ENCODE measurements at regions not wholly inside any gene's neighbourhood (a gene's known extent, or its start where the extent isn't known, plus 50 kb on each side); places are given as distances from the start of the nearest gene placed in this dataset.

DNA sequence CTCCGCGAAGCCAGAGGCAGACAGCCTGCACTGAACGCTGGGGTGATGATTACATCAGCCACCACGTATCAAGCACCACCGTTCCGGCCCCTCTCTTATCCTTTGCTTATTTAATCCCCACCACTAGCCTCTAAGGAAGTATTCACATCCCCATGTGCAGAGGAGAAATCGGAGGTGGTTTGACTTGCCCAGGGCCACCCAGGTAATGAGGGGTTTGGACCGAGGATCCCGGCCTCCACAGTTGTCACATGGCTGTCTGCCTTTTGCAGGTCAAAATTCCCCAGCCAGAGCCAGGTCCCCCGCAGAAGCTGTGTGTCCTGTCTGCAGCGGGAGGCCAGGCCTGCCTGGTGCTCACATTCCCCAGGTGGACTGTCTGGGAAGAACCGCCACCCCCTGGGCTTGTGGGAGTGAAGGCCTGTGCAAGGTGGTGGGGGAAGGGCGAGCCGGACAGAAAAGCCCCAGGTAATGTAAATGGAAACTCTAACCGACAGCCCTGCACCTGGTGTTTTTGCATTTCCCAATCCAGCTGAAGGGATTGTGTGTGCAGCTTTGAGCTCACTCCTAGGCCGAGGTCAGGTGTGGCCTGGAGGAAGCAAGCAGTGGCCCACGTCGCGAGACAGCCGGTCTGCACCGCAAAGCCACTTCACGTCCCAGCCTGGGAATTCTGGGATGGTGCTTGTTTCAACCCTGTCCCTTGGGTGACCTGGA is 108.5 kb upstream of the ID2 start:
- H4K20me1 ChIP-seq (ENCODE audit: insufficient read depth, low read depth, low read length): no peaks in the 10 kb centered on the region
- no peaks in the 10 kb centered on the region for H3K9me2 ChIP-seq (replicated peaks; ENCODE audit: insufficient read depth, low read length)
- no peaks in the 10 kb centered on the region; the same call in 1 of the 2 replicates for H3K27me3 ChIP-seq (ENCODE audit: low read length)
- no peak overlapping the region for H3K9ac ChIP-seq (ENCODE audit: low read length)
- H3K36me3 ChIP-seq (ENCODE audit: insufficient read depth, low read length): no peaks in the 10 kb centered on the region
- H3K27ac ChIP-seq (ENCODE audit: low read length): no peak overlapping the region
- H3K4me1 ChIP-seq (ENCODE audit: low read length): peaks cover 75% of the 10 kb centered on the region
- DNase-seq: no peak
- H3K4me2 ChIP-seq (ENCODE audit: low read depth, low read length, poor library complexity, severe bottlenecking): peak overlapping the region; percentile 34
- H3K4me3 ChIP-seq (ENCODE audit: low read length): no peak overlapping the region
- no peak overlapping the region for H2AFZ ChIP-seq (ENCODE audit: low read length)
- H3K9me3 ChIP-seq (ENCODE audit: low read length): no peaks in the 10 kb centered on the region
- no peaks in the 10 kb centered on the region for H3K79me2 ChIP-seq (ENCODE audit: low read length)

DNA sequence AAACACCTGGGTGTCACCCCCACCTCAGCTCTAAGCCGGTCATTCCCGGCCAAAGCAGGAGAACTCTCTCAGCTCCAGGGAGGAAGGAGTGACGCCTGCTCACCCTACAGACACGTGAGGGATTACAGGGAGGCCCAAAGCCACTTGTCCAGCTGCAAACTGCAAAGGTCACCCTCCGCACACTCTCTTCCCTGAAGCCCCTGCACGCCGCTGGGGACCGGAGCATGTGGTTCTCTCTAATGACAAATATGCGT is 108.0 kb upstream of the ID2 start:
- no peaks in the 10 kb centered on the region for H3K9me2 ChIP-seq (replicated peaks; ENCODE audit: insufficient read depth, low read length)
- DNase-seq: no peak
- no peaks in the 10 kb centered on the region for H3K36me3 ChIP-seq (ENCODE audit: insufficient read depth, low read length)
- H3K4me2 ChIP-seq (ENCODE audit: low read depth, low read length, poor library complexity, severe bottlenecking): peak overlapping the region; percentile 34
- no peaks in the 10 kb centered on the region for H4K20me1 ChIP-seq (ENCODE audit: insufficient read depth, low read depth, low read length)
- no peak overlapping the region; the same call in 1 of the 2 replicates for H3K4me3 ChIP-seq (ENCODE audit: low read length)
- H3K79me2 ChIP-seq (ENCODE audit: low read length): no peaks in the 10 kb centered on the region
- H3K27me3 ChIP-seq (ENCODE audit: low read length): no peaks in the 10 kb centered on the region; the same call in 1 of the 2 replicates
- H3K4me1 ChIP-seq (ENCODE audit: low read length): peaks cover 80% of the 10 kb centered on the region
- no peaks in the 10 kb centered on the region for H3K9me3 ChIP-seq (ENCODE audit: low read length)
- H3K27ac ChIP-seq (ENCODE audit: low read length): no peak overlapping the region
- H2AFZ ChIP-seq (ENCODE audit: low read length): no peak overlapping the region
- peak overlapping the region; percentile 36 for H3K9ac ChIP-seq (ENCODE audit: low read length)

DNA sequence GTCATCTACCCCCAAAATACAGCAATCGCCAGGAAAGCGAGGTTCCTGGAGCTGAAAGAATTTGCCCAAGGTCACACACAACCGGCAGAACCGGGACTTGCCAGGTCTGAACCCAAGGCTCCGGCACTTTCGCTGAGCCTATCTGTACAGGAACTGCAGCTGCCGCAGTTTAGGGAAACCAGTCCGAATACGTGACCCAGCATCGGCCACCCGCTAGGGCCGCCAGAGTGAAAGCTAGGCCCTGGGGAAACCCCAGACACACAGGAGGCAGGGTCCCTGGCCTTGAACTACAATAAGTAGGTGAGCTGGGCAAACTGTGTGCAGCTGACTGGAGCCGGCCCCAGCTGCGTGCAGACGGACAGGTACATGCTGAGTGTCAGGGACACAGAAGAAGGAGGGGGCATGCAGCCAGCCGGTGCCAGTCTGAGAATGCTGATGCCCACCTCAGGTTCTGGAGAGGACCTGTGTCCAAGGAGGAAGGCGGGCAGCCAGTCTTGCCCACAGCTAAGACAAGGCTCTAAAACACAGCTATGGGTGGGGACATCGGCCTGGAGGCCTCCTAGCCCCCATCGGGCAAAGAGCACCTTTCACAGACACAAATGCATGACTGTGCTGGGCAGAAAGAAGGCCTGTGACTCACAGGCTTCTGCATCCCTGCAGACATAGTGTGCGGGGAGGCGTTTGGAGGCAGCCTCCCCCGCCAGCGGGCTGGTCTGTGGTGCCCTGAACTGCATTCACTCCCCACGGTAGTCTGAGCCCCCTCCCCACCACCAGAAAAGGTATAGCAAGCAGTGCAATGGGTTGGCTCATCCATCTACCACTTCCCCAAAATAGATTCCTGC is 107.4 kb upstream of the ID2 start:
- H3K27ac ChIP-seq (ENCODE audit: low read length): no peak overlapping the region
- H3K36me3 ChIP-seq (ENCODE audit: insufficient read depth, low read length): no peaks in the 10 kb centered on the region
- no peaks in the 10 kb centered on the region for H3K9me3 ChIP-seq (ENCODE audit: low read length)
- H3K4me3 ChIP-seq (ENCODE audit: low read length): no peak overlapping the region; the same call in 1 of the 2 replicates
- H3K27me3 ChIP-seq (ENCODE audit: low read length): no peaks in the 10 kb centered on the region; the same call in 1 of the 2 replicates
- no peaks in the 10 kb centered on the region for H3K79me2 ChIP-seq (ENCODE audit: low read length)
- DNase-seq: peak; percentile 46
- H3K4me1 ChIP-seq (ENCODE audit: low read length): peaks cover 80% of the 10 kb centered on the region
- peak overlapping the region; percentile 36 for H3K9ac ChIP-seq (ENCODE audit: low read length)
- no peaks in the 10 kb centered on the region for H4K20me1 ChIP-seq (ENCODE audit: insufficient read depth, low read depth, low read length)
- no peaks in the 10 kb centered on the region for H3K9me2 ChIP-seq (replicated peaks; ENCODE audit: insufficient read depth, low read length)
- peak overlapping the region; percentile 34 for H3K4me2 ChIP-seq (ENCODE audit: low read depth, low read length, poor library complexity, severe bottlenecking)
- no peak overlapping the region for H2AFZ ChIP-seq (ENCODE audit: low read length)

DNA sequence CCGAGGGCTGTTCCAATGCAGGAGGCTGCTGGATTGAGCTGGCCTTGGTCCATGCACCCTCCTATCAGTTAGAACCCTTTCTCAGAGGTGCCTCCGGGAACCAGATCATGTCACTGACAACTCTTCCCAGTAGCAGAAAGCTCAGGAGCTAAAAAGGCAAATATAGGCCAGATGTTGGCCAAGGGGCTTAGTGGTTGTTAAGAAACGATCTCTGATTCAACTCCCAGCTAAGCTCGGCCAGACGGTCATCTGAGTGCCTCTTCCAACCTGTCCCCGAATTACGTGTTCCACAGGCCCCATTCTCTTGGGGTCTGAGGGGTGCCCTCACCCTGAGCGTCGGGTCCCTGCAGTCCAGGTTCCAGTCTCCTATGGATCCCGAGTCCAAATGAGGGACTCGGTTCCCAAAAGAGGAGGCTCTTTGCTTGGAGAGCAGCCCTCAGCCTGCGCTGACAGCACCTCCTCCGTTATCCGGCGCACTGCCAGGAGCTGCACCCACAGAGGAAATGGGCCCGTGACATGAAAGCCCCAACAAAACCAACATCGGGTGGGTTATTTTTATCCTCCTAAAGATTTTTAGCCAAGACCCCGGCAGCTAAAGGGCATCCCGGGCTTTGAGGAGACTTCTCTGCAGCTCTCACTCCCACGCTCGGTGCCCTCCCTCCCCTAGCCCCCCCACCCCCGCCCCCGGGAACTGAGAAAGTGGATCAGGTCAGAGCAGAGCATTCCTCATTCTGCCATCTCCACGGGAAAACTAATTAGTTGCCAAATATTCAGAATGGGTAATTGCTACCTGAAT is 106.6 kb upstream of the ID2 start:
- Histone ChIP-seq H3K9me2 (replicated peaks; ENCODE audit: insufficient read depth, low read length) (no peaks in the 10 kb centered on the region), H3K27ac (ENCODE audit: low read length) (no peak overlapping the region), H4K20me1 (ENCODE audit: insufficient read depth, low read depth, low read length) (no peaks in the 10 kb centered on the region), H3K9ac (ENCODE audit: low read length) (peak overlapping the region; percentile 36; the same call in 1 of the 2 replicates), H3K27me3 (ENCODE audit: low read length) (no peaks in the 10 kb centered on the region; the same call in 1 of the 2 replicates), H3K4me2 (ENCODE audit: low read depth, low read length, poor library complexity, severe bottlenecking) (peak overlapping the region; percentile 34), H2AFZ (ENCODE audit: low read length) (no peak overlapping the region; the same call in 1 of the 2 replicates), H3K79me2 (ENCODE audit: low read length) (no peaks in the 10 kb centered on the region), H3K4me1 (ENCODE audit: low read length) (peaks cover 81% of the 10 kb centered on the region), H3K9me3 (ENCODE audit: low read length) (no peaks in the 10 kb centered on the region), H3K36me3 (ENCODE audit: insufficient read depth, low read length) (no peaks in the 10 kb centered on the region), H3K4me3 (ENCODE audit: low read length) (no peak overlapping the region)
- DNase-seq: no peak

GRCh38 chr2:8575834-8576423 is 105.9 kb upstream of the ID2 start:
- Histone ChIP-seq H3K9me2 (replicated peaks; ENCODE audit: insufficient read depth, low read length) (no peaks in the 10 kb centered on the region), H2AFZ (ENCODE audit: low read length) (no peak overlapping the region), H3K27ac (ENCODE audit: low read length) (no peak overlapping the region), H3K36me3 (ENCODE audit: insufficient read depth, low read length) (no peaks in the 10 kb centered on the region), H3K9me3 (ENCODE audit: low read length) (no peaks in the 10 kb centered on the region), H3K9ac (ENCODE audit: low read length) (no peak overlapping the region), H3K27me3 (ENCODE audit: low read length) (no peaks in the 10 kb centered on the region; the same call in 1 of the 2 replicates), H4K20me1 (ENCODE audit: insufficient read depth, low read depth, low read length) (no peaks in the 10 kb centered on the region), H3K4me3 (ENCODE audit: low read length) (no peak overlapping the region), H3K79me2 (ENCODE audit: low read length) (no peaks in the 10 kb centered on the region), H3K4me1 (ENCODE audit: low read length) (peaks cover 80% of the 10 kb centered on the region), H3K4me2 (ENCODE audit: low read depth, low read length, poor library complexity, severe bottlenecking) (no peak overlapping the region)
- no peak for DNase-seq

GRCh38 chr2:8576525-8577167 is 105.2 kb upstream of the ID2 start:
- Histone ChIP-seq H3K9me3 (ENCODE audit: low read length) (no peaks in the 10 kb centered on the region), H3K9me2 (replicated peaks; ENCODE audit: insufficient read depth, low read length) (no peaks in the 10 kb centered on the region), H3K9ac (ENCODE audit: low read length) (0 out of 2 replicates have a peak overlapping the region, but pooled peaks have one; percentile 11), H3K27ac (ENCODE audit: low read length) (no peak overlapping the region), H3K79me2 (ENCODE audit: low read length) (no peaks in the 10 kb centered on the region), H3K36me3 (ENCODE audit: insufficient read depth, low read length) (no peaks in the 10 kb centered on the region), H2AFZ (ENCODE audit: low read length) (no peak overlapping the region), H3K4me2 (ENCODE audit: low read depth, low read length, poor library complexity, severe bottlenecking) (peak overlapping the region; percentile 25), H4K20me1 (ENCODE audit: insufficient read depth, low read depth, low read length) (no peaks in the 10 kb centered on the region), H3K4me3 (ENCODE audit: low read length) (no peak overlapping the region), H3K4me1 (ENCODE audit: low read length) (peaks cover 73% of the 10 kb centered on the region), H3K27me3 (ENCODE audit: low read length) (no peaks in the 10 kb centered on the region; the same call in 1 of the 2 replicates)
- peak; percentile 52 for DNase-seq

DNA sequence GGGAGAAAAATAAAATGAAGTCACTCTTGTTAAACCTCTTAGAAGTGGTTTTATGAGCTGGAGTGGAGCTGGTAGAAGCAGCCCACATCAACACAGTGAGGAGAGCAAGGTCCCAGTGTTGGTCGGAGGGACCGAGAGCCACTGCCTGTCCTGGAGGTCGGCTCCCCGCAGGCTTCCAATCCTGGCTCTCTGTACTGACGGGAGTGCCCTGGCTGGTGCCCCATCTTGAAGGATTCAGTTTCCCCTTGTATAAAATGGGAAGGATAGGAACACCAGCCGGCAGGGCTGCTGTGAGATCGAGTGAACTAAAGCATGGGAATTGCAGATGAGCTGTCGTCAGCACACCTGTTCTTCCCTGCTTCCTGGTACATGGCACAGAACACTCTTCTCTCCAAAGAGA is 104.3 kb upstream of the ID2 start:
- no peaks in the 10 kb centered on the region for H3K79me2 ChIP-seq (ENCODE audit: low read length)
- no peaks in the 10 kb centered on the region for H4K20me1 ChIP-seq (ENCODE audit: insufficient read depth, low read depth, low read length)
- no peak for DNase-seq
- no peak overlapping the region for H3K4me3 ChIP-seq (ENCODE audit: low read length)
- H3K4me1 ChIP-seq (ENCODE audit: low read length): peaks cover 66% of the 10 kb centered on the region
- no peaks in the 10 kb centered on the region for H3K36me3 ChIP-seq (ENCODE audit: insufficient read depth, low read length)
- H3K4me2 ChIP-seq (ENCODE audit: low read depth, low read length, poor library complexity, severe bottlenecking): no peak overlapping the region
- H3K9me3 ChIP-seq (ENCODE audit: low read length): no peaks in the 10 kb centered on the region
- no peaks in the 10 kb centered on the region; the same call in 1 of the 2 replicates for H3K27me3 ChIP-seq (ENCODE audit: low read length)
- no peak overlapping the region for H3K9ac ChIP-seq (ENCODE audit: low read length)
- H2AFZ ChIP-seq (ENCODE audit: low read length): no peak overlapping the region
- H3K9me2 ChIP-seq (replicated peaks; ENCODE audit: insufficient read depth, low read length): no peaks in the 10 kb centered on the region
- H3K27ac ChIP-seq (ENCODE audit: low read length): no peak overlapping the region

Data from Karpas-422 (cell line).